Natural killer cell (primary cell): ENCODE measurements at regions not wholly inside any gene's neighbourhood (a gene's known extent, or its start where the extent isn't known, plus 50 kb on each side); places are given as distances from the start of the nearest gene placed in this dataset.

Experiments
- ATAC-seq, 3 donors: fragments of 150-1000 bp in 2 of 3; fragments of 200-7000 bp in 1 of 3; cut with Tn5 transposase; 1 replicate in 1 of 3; 2 replicates in 2 of 3; pipeline ENCODE4 v1.10.0; 2021; ENCODE audit warnings: mild to moderate bottlenecking in 2 of 3, moderate library complexity in 2 of 3
- DNase-seq, 2 donors: peaks; one replicate each; pipeline versions ENCODE4 v3.0.0 to v3.0.0-alpha.2; 2013 to 2021; ENCODE audit warnings: mixed read lengths in 1 of 2
- H3K27ac ChIP-seq: one replicate; pipeline ENCODE4 v1.5.1; 2013; ENCODE audit warnings: mild to moderate bottlenecking, low read length
- H3K27me3 ChIP-seq: one replicate; pipeline ENCODE4 v1.6.1; 2013; ENCODE audit warnings: low read length; ENCODE audit not compliant: control insufficient read depth, insufficient read depth
- H3K36me3 ChIP-seq: one replicate; pipeline ENCODE4 v1.6.1; 2013; ENCODE audit warnings: low read length; ENCODE audit not compliant: control insufficient read depth, insufficient read depth
- H3K4me1 ChIP-seq: one replicate; pipeline ENCODE4 v1.6.1; 2013; ENCODE audit warnings: low read length; ENCODE audit not compliant: control insufficient read depth, insufficient read depth
- H3K4me3 ChIP-seq: one replicate; pipeline ENCODE4 v1.5.1; 2013; ENCODE audit warnings: low read length
- H3K9me3 ChIP-seq: one replicate; pipeline ENCODE4 v1.6.1; 2013; ENCODE audit warnings: low read length; ENCODE audit not compliant: control insufficient read depth, insufficient read depth
- H3K27ac Mint-ChIP-seq, 2 donors: one replicate each; pipeline ENCODE4 v1.8.0; 2022; ENCODE audit warnings: mild to moderate bottlenecking in 2 of 2, mixed read lengths in 2 of 2, moderate library complexity in 1 of 2
- H3K27me3 Mint-ChIP-seq, 2 donors: one replicate each; pipeline ENCODE4 v1.8.0; 2022; ENCODE audit warnings: low read depth in 2 of 2, mixed read lengths in 2 of 2
- H3K36me3 Mint-ChIP-seq: one replicate; pipeline ENCODE4 v1.8.0; 2022; ENCODE audit warnings: mixed read lengths
- H3K4me1 Mint-ChIP-seq, 2 donors: one replicate each; pipeline ENCODE4 v1.8.0; 2022; ENCODE audit warnings: mixed read lengths in 2 of 2
- H3K4me3 Mint-ChIP-seq: one replicate; pipeline ENCODE4 v1.8.0; 2022; ENCODE audit warnings: mild to moderate bottlenecking, moderate library complexity, mixed read lengths
- H3K9me3 Mint-ChIP-seq, 2 donors: one replicate each; pipeline ENCODE4 v1.8.0; 2022; ENCODE audit warnings: mixed read lengths in 2 of 2
- WGBS: methylation state at CpG from one replicate; pipeline ENCODE4 v1.1.7; 2013; ENCODE audit warnings: missing lambda C conversion rate; ENCODE audit not compliant: insufficient coverage; 5-methylcytosine and 5-hydroxymethylcytosine counted together
- intact Hi-C: fragments of 100-400 bp; cut with micrococcal nuclease; formaldehyde crosslinking; loops from one replicate; pipeline ENCODE4 v1.14.2; 2022
- TF ChIP-seq, protein P1 (sequence below): fragments of 200-600 bp; IDR thresholded peaks from one replicate; pipeline ENCODE4 v1.8.0; 2022; ENCODE audit warnings: antibody characterized with exemption

DNA sequence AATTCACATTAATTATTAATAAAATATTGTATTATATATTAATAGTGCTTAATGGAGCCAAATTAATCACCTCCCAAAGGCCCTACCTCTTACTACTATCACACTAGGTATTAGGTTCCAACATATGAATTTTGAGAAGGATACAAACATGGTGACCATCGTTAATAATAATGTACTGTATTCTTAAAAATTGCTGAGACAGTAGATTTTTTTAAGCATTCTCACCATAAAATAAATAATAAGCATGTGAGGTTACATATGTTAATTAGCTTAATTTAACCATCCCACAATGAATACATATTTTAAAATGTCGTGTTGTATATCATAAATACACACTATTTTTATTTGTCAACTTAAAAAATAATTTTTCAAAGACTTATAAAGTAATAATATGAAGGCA, 299.2 kb upstream of the NR5A2 start:
- peaks cover 2 to 18% of the 10 kb centered on the region in 2 donors for H3K27me3 Mint-ChIP-seq
- Histone ChIP-seq H3K4me3 (no peak overlapping the region), H3K27ac (no peak overlapping the region), H3K9me3 (no peaks in the 10 kb centered on the region), H3K36me3 (no peaks in the 10 kb centered on the region), H3K4me1 (no peaks in the 10 kb centered on the region), H3K27me3 (no peaks in the 10 kb centered on the region)
- H3K36me3 Mint-ChIP-seq, result no peaks in the 10 kb centered on the region
- DNase-seq, result no peak
- no CpG with 5 or more reads among the region's 2 CpGs for whole genome bisulfite sequencing
- TF ChIP-seq, protein P1, sequence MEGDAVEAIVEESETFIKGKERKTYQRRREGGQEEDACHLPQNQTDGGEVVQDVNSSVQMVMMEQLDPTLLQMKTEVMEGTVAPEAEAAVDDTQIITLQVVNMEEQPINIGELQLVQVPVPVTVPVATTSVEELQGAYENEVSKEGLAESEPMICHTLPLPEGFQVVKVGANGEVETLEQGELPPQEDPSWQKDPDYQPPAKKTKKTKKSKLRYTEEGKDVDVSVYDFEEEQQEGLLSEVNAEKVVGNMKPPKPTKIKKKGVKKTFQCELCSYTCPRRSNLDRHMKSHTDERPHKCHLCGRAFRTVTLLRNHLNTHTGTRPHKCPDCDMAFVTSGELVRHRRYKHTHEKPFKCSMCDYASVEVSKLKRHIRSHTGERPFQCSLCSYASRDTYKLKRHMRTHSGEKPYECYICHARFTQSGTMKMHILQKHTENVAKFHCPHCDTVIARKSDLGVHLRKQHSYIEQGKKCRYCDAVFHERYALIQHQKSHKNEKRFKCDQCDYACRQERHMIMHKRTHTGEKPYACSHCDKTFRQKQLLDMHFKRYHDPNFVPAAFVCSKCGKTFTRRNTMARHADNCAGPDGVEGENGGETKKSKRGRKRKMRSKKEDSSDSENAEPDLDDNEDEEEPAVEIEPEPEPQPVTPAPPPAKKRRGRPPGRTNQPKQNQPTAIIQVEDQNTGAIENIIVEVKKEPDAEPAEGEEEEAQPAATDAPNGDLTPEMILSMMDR, result no peak
- H3K4me1 Mint-ChIP-seq, result no peaks in the 10 kb centered on the region
- ATAC-seq, result no peak
- intact Hi-C loops, result no loop called here
- no peak overlapping the region for H3K4me3 Mint-ChIP-seq
- no peak overlapping the region for H3K27ac Mint-ChIP-seq
- H3K9me3 Mint-ChIP-seq, result no peaks in the 10 kb centered on the region

DNA sequence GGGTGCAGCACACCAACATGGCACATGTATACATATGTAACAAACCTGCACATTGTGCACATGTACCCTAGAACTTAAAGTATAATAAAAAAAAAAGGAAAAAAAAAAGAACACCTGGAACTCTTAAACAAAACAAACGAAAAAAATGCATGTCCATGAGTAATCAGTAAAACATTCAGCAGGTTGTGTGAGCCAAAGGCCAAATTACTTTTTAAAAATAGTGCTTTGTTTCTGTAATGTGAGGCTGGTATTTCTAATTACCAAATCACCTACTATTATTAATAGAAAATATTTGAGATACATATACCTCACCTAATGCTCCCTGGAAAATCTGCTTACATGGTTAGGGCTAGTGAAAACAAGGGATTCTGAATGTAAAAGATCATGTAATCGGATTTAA, 294.4 kb upstream of the NR5A2 start:
- intact Hi-C loops, result no loop called here
- H3K9me3 ChIP-seq, result no peaks in the 10 kb centered on the region
- no peaks in the 10 kb centered on the region for H3K36me3 Mint-ChIP-seq
- H3K4me3 ChIP-seq, result no peak overlapping the region
- H3K27ac Mint-ChIP-seq, result no peak overlapping the region
- no peaks in the 10 kb centered on the region for H3K9me3 Mint-ChIP-seq
- no peaks in the 10 kb centered on the region for H3K4me1 ChIP-seq
- no peaks in the 10 kb centered on the region for H3K4me1 Mint-ChIP-seq
- no peaks in the 10 kb centered on the region for H3K27me3 ChIP-seq
- H3K36me3 ChIP-seq, result no peaks in the 10 kb centered on the region
- H3K4me3 Mint-ChIP-seq, result no peak overlapping the region
- TF ChIP-seq, protein P1, result no peak
- no peak overlapping the region for H3K27ac ChIP-seq
- DNase-seq, result no peak
- H3K27me3 Mint-ChIP-seq, result peaks cover 2 to 18% of the 10 kb centered on the region in 2 donors
- no peak for ATAC-seq
- WGBS, result no CpG with 5 or more reads among the region's 2 CpGs

DNA sequence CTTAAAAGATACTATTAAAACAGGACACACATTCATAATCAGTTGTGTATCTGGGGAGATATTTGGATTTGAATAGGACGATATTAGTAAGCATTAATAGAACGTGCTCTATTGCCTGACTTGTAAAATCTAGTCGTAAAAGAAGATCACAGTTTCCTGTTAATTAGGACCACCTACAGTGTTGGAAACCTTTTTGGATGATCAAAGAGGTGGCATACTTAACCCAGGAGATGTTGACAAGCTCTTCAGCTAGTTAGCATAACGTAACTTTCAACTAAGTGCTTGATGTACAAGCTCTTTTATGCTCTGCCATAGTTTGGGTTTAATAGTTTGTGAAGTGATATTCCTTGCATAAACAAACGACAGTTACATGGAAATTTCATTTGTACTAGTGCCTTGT, 293.3 kb upstream of the NR5A2 start:
- Histone ChIP-seq H3K4me1 (no peaks in the 10 kb centered on the region), H3K36me3 (no peaks in the 10 kb centered on the region), H3K4me3 (no peak overlapping the region), H3K27ac (no peak overlapping the region), H3K9me3 (no peaks in the 10 kb centered on the region), H3K27me3 (no peaks in the 10 kb centered on the region)
- H3K4me1 Mint-ChIP-seq, result no peaks in the 10 kb centered on the region
- WGBS, result 52% methylated on average over 4 of the region's 5 CpGs
- H3K9me3 Mint-ChIP-seq, result no peaks in the 10 kb centered on the region
- peaks cover 2 to 16% of the 10 kb centered on the region in 2 donors for H3K27me3 Mint-ChIP-seq
- no peak overlapping the region for H3K4me3 Mint-ChIP-seq
- no peak overlapping the region for H3K27ac Mint-ChIP-seq
- no peak for DNase-seq
- intact Hi-C loops, result no loop called here
- TF ChIP-seq, protein P1, result no peak
- no peak for ATAC-seq
- H3K36me3 Mint-ChIP-seq, result no peaks in the 10 kb centered on the region

DNA sequence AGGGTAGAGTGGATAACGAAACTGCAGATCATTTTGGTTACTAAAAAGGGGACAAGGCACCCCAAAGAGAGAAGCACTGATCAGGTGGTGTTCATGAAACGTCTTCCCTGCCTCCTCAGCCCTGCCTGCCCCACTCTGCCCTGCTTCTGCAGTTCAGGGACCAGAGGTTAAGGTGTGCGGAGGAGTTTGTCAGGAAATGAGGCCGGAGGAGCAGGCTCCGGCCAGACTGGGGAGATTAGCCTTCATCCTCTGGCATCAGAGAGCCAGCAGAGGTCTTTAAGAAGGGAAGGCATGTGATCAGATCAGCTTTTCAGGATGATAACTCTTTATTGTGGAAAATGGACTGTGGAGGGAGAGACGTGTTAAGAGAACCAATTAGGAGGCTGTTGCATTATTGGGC, 291.9 kb upstream of the NR5A2 start:
- Histone ChIP-seq H3K9me3 (no peaks in the 10 kb centered on the region), H3K27ac (no peak overlapping the region), H3K4me3 (no peak overlapping the region), H3K36me3 (no peaks in the 10 kb centered on the region), H3K4me1 (no peaks in the 10 kb centered on the region), H3K27me3 (no peaks in the 10 kb centered on the region)
- intact Hi-C loops, result no loop called here
- Mint-ChIP-seq H3K9me3 (no peaks in the 10 kb centered on the region), H3K27me3 (peaks cover 2 to 6% of the 10 kb centered on the region in 2 donors), H3K4me3 (no peak overlapping the region), H3K27ac (no peak overlapping the region), H3K36me3 (no peaks in the 10 kb centered on the region), H3K4me1 (no peaks in the 10 kb centered on the region)
- DNase-seq, result no peak
- TF ChIP-seq, protein P1, result no peak
- 82% methylated on average over 5 of the region's 6 CpGs for WGBS
- ATAC-seq, result no peak
